ENCODE measurements at regions not wholly inside any gene's neighbourhood (a gene's known extent, or its start where the extent isn't known, plus 50 kb on each side); places are given as distances from the start of the nearest gene placed in this dataset.

GRCh38 chr14:81737938-81738337 lies 204.3 kb upstream of the SEL1L start:
- Histone ChIP-seq H3K9me3 (replicated peaks in 1 of 2; ENCODE audit: control insufficient read depth in 1 of 2, insufficient read depth in 1 of 2, low read length in 2 of 2) (no peaks in the 10 kb centered on the region), H3K79me2 (ENCODE audit: insufficient read depth, low read length) (no peaks in the 10 kb centered on the region), H3K27me3 (ENCODE audit: control insufficient read depth in 2 of 2, insufficient read depth in 2 of 2, low read length in 2 of 2) (no peaks in the 10 kb centered on the region), H3K4me1 (ENCODE audit: control insufficient read depth in 1 of 2, insufficient read depth in 2 of 2, low read length in 2 of 2) (no peaks in the 10 kb centered on the region), H3K9ac (ENCODE audit: insufficient read depth, low read length, poor library complexity, severe bottlenecking) (no peak overlapping the region), H3K4me3 (replicated peaks in 1 of 3; ENCODE audit: low read depth in 2 of 3, low read length in 3 of 3) (no peak overlapping the region), H2AFZ (ENCODE audit: insufficient read depth, low read depth, low read length, poor library complexity, severe bottlenecking) (no peak overlapping the region), H3K4me2 (replicated peaks; ENCODE audit: extremely low read depth, low read length, poor library complexity, severe bottlenecking) (no peak overlapping the region), H4K20me1 (ENCODE audit: insufficient read depth, low read length) (no peaks in the 10 kb centered on the region), H3K36me3 (replicated peaks in 1 of 2; ENCODE audit: control insufficient read depth in 1 of 2, insufficient read depth in 2 of 2, low read length in 2 of 2) (no peaks in the 10 kb centered on the region), H3K27ac (ENCODE audit: low read depth in 1 of 2, low read length in 2 of 2) (no peak overlapping the region)
- 100% methylated on average over 1 of the region's 2 CpGs for WGBS (ENCODE audit: insufficient coverage)
- DNase-seq = no peak
- intact Hi-C loops (cut with micrococcal nuclease) = no loop called here
- Mint-ChIP-seq H3K4me3 (no peak overlapping the region), H3K9me3 (peaks cover 0 to 12% (median under 1%) of the 10 kb centered on the region in 7 donors), H3K4me1 (no peaks in the 10 kb centered on the region), H3K27me3 (ENCODE audit: low read depth in 3 of 3) (peaks cover 0 to 2% (median 0%) of the 10 kb centered on the region in 3 donors), H3K27ac (no peak overlapping the region), H3K36me3 (no peaks in the 10 kb centered on the region)
- no peak for TF ChIP-seq CTCF (IDR thresholded peaks at IDR 0.05)

- no peaks in the 10 kb centered on the region for H3K9me3 ChIP-seq (replicated peaks in 1 of 2; ENCODE audit: control insufficient read depth in 1 of 2, insufficient read depth in 1 of 2, low read length in 2 of 2)
- no peak overlapping the region for H3K9ac ChIP-seq (ENCODE audit: insufficient read depth, low read length, poor library complexity, severe bottlenecking)
- H3K4me1 ChIP-seq (ENCODE audit: control insufficient read depth in 1 of 2, insufficient read depth in 2 of 2, low read length in 2 of 2) = no peaks in the 10 kb centered on the region
- TF ChIP-seq CTCF (IDR thresholded peaks at IDR 0.05) = no peak
- H3K27ac ChIP-seq (ENCODE audit: low read depth in 1 of 2, low read length in 2 of 2) = no peak overlapping the region
- Mint-ChIP-seq H3K27ac (no peak overlapping the region), H3K9me3 (peaks cover 0 to 8% (median 0%) of the 10 kb centered on the region in 7 donors), H3K27me3 (ENCODE audit: low read depth in 3 of 3) (peaks cover 0 to 2% (median 0%) of the 10 kb centered on the region in 3 donors), H3K4me3 (no peak overlapping the region), H3K4me1 (no peaks in the 10 kb centered on the region), H3K36me3 (no peaks in the 10 kb centered on the region)
- no peaks in the 10 kb centered on the region for H4K20me1 ChIP-seq (ENCODE audit: insufficient read depth, low read length)
- H3K36me3 ChIP-seq (replicated peaks in 1 of 2; ENCODE audit: control insufficient read depth in 1 of 2, insufficient read depth in 2 of 2, low read length in 2 of 2) = no peaks in the 10 kb centered on the region
- DNase-seq = no peak
- WGBS (ENCODE audit: insufficient coverage) = no CpG with 5 or more reads among the region's 4 CpGs
- no peaks in the 10 kb centered on the region for H3K79me2 ChIP-seq (ENCODE audit: insufficient read depth, low read length)
- no peak overlapping the region for H2AFZ ChIP-seq (ENCODE audit: insufficient read depth, low read depth, low read length, poor library complexity, severe bottlenecking)
- H3K4me3 ChIP-seq (replicated peaks in 1 of 3; ENCODE audit: low read depth in 2 of 3, low read length in 3 of 3) = no peak overlapping the region
- no peaks in the 10 kb centered on the region for H3K27me3 ChIP-seq (ENCODE audit: control insufficient read depth in 2 of 2, insufficient read depth in 2 of 2, low read length in 2 of 2)
- intact Hi-C loops (cut with micrococcal nuclease) = no loop called here
- H3K4me2 ChIP-seq (replicated peaks; ENCODE audit: extremely low read depth, low read length, poor library complexity, severe bottlenecking) = no peak overlapping the region
These were observed 205.4 kb upstream of the SEL1L start for GRCh38 chr14:81738946-81739659.

Data from CD14-positive monocyte (primary cell).